GM12878 (cell line): ENCODE measurements at regions not wholly inside any gene's neighbourhood (a gene's known extent, or its start where the extent isn't known, plus 50 kb on each side); places are given as distances from the start of the nearest gene placed in this dataset.

Source experiments
- ATAC-seq: fragments of 200-7000 bp; cut with Tn5 transposase; 3 replicates; pipeline ENCODE4 v1.9.1; 2020; ENCODE audit warnings: mild to moderate bottlenecking, moderate library complexity
- BruUV-seq: library from RNA; stranded (reverse); fragments of 400-500 nt; replicated peaks from 2 replicates; lab custom pipeline; 2021; lab: Mats Ljungman, UMichigan
- CTCF ChIA-PET: fragments of 300-600 bp; sonication (Branson Sonifier 250); formaldehyde crosslinking; extraction: SDS; loops from one replicate; lab custom pipeline; 2021; ENCODE audit warnings: inconsistent platforms; lab: Yijun Ruan, JAX
- POLR2A ChIA-PET: fragments of 350-600 bp; formaldehyde crosslinking; extraction: SDS; loops from one replicate; lab custom pipeline; 2021; ENCODE audit warnings: inconsistent platforms; lab: Charles Lee
- RAD21 ChIA-PET: fragments of 300-600 bp; sonication (Branson Sonifier 250); formaldehyde crosslinking; loops from one replicate; lab custom pipeline; 2023; ENCODE audit warnings: antibody characterized with exemption; ENCODE audit not compliant: unreplicated experiment; lab: Charles Lee
- SMC1A ChIA-PET: fragments of 300-600 bp; sonication (Branson Sonifier 250); formaldehyde crosslinking; loops from one replicate; lab custom pipeline; 2023; ENCODE audit not compliant: unreplicated experiment, uncharacterized antibody; lab: Charles Lee
- DNase-seq: peaks from one replicate; pipeline ENCODE4 v3.0.0-alpha.2; 2011; ENCODE audit warnings: low read depth, low spot score
- FAIRE-seq: peaks from 3 replicates; lab custom pipeline; 2011; peaks lifted over from hg19 to GRCh38; lab: Jason Lieb, UNC
- H2AFZ ChIP-seq: 2 replicates; pipeline ENCODE4 v1.6.0; 2011; ENCODE audit warnings: low read depth, low read length, control low read depth; ENCODE audit not compliant: control insufficient read depth
- H3K27ac ChIP-seq: 2 replicates; pipeline ENCODE4 v1.5.1; 2011; ENCODE audit warnings: control low read depth; ENCODE audit not compliant: control insufficient read depth, insufficient read depth
- H3K27me3 ChIP-seq, 2 experiments: replicated peaks in 1 of 2; 2 replicates each; pipeline versions ENCODE4 v1.6.0 to v1.6.1; 2011; ENCODE audit warnings: low read length in 1 of 2; ENCODE audit not compliant: control insufficient read depth in 2 of 2, insufficient read depth in 2 of 2
- H3K36me3 ChIP-seq, 2 experiments: 2 replicates each; pipeline ENCODE4 v1.5.1; 2011; ENCODE audit warnings: low read length in 1 of 2; ENCODE audit not compliant: control insufficient read depth in 2 of 2, insufficient read depth in 2 of 2
- H3K4me1 ChIP-seq: 2 replicates; pipeline ENCODE4 v1.6.1; 2011; ENCODE audit warnings: mild to moderate bottlenecking, low read length, moderate library complexity, mixed read lengths; ENCODE audit not compliant: control insufficient read depth, insufficient read depth
- H3K4me2 ChIP-seq: 2 replicates; pipeline ENCODE4 v1.6.0; 2011; ENCODE audit warnings: control low read depth; ENCODE audit not compliant: control insufficient read depth, insufficient read depth
- H3K4me3 ChIP-seq: fragments of 200-600 bp; sonication (generic); 2 replicates; pipeline ENCODE4 v1.5.1; 2016
- H3K79me2 ChIP-seq: 2 replicates; pipeline ENCODE4 v1.6.0; 2011; ENCODE audit warnings: low read length; ENCODE audit not compliant: control insufficient read depth, insufficient read depth
- H3K9ac ChIP-seq: 2 replicates; pipeline ENCODE4 v1.8.0; 2011; ENCODE audit warnings: low read length, control low read depth, mixed read lengths; ENCODE audit not compliant: control insufficient read depth, insufficient read depth
- H3K9me3 ChIP-seq: replicated peaks from 3 replicates; pipeline ENCODE4 v1.5.1; 2011; ENCODE audit warnings: mild to moderate bottlenecking, low read length; ENCODE audit not compliant: control insufficient read depth, insufficient read depth
- H4K20me1 ChIP-seq: 2 replicates; pipeline ENCODE4 v1.6.0; 2011; ENCODE audit not compliant: control insufficient read depth, insufficient read depth
- BACH1 ChIP-seq: fragments of 450-650 bp; IDR thresholded peaks from 2 replicates; pipeline ENCODE4 v1.6.1; 2017; ENCODE audit warnings: mild to moderate bottlenecking, borderline replicate concordance
- HDAC6 ChIP-seq: fragments of 200-600 bp; sonication (generic); IDR thresholded peaks from one replicate; pipeline ENCODE4 v1.8.0; 2017; ENCODE audit warnings: antibody characterized with exemption; ENCODE audit not compliant: unreplicated experiment
- NR2C2 ChIP-seq: IDR thresholded peaks from 2 replicates; pipeline ENCODE4 v1.6.1; 2011; ENCODE audit warnings: borderline replicate concordance, low read depth; ENCODE audit not compliant: control insufficient read depth, insufficient read length
- USF1 ChIP-seq: IDR thresholded peaks from 2 replicates; pipeline ENCODE4 v1.6.1; 2011; ENCODE audit warnings: borderline replicate concordance, low read depth, mild to moderate bottlenecking, moderate library complexity, mixed read lengths, low read length; ENCODE audit not compliant: insufficient read depth; ENCODE audit errors: extremely low read length
- ZBTB40 ChIP-seq: fragments of 450-650 bp; IDR thresholded peaks from 2 replicates; pipeline ENCODE4 v1.6.1; 2016; ENCODE audit warnings: mild to moderate bottlenecking, moderate library complexity, borderline replicate concordance
- ZNF687 ChIP-seq: fragments of 450-650 bp; IDR thresholded peaks from 2 replicates; pipeline ENCODE4 v1.6.1; 2017; ENCODE audit warnings: mild to moderate bottlenecking, moderate library complexity
- WGBS: methylation state at CpG from one replicate; pipeline ENCODE4 v1.1.6; 2016; ENCODE audit warnings: low lambda C conversion rate; ENCODE audit not compliant: insufficient replicate concordance, insufficient coverage; ENCODE audit errors: missing lambda C conversion rate; 5-methylcytosine and 5-hydroxymethylcytosine counted together
- in situ Hi-C: fragments of 300-500 bp; cut with MboI; formaldehyde crosslinking; loops from 9 replicates; pipeline ENCODE4 v1.14.3; 2018; ENCODE audit warnings: mixed read lengths
- intact Hi-C: fragments of 100-400 bp; cut with micrococcal nuclease; formaldehyde crosslinking; loops from one replicate; pipeline ENCODE4 v1.14.2; 2022; ENCODE audit not compliant: unreplicated experiment

- Histone ChIP-seq H3K36me3 (no peaks in the 10 kb centered on the region), H2AFZ (no peak overlapping the region), H3K4me3 (no peak overlapping the region), H3K79me2 (no peaks in the 10 kb centered on the region), H3K27ac (no peak overlapping the region), H3K4me2 (no peak overlapping the region), H3K9me3 (no peaks in the 10 kb centered on the region), H4K20me1 (no peaks in the 10 kb centered on the region), H3K9ac (no peak overlapping the region), H3K4me1 (no peaks in the 10 kb centered on the region), H3K27me3 (no peaks in the 10 kb centered on the region)
- ChIA-PET RAD21 (no interaction called here), SMC1A (interaction anchor here (0.9 kb wide), 1 partner anchor 9 kb away, joined by 3 read pairs; no protein-coding TSS in a partner anchor), CTCF (no interaction called here), POLR2A (no interaction called here)
- 0% methylated on average over 1 of the region's 1 CpG for WGBS
- TF ChIP-seq ZNF687 (no peak), ZBTB40 (no peak), BACH1 (no peak), HDAC6 (no peak), USF1 (no peak), NR2C2 (no peak)
- no peak for FAIRE-seq
- no peak for ATAC-seq
- no peak for DNase-seq
- no TSS peak for BruUV-seq
- in situ Hi-C loops (no loop called here), intact Hi-C loops (no loop called here)
Measured at GRCh38 chr9:82456642-82457041, 468.1 kb downstream of the SPATA31D1 start.
